HG02973 (cell line): ENCODE measurements at regions not wholly inside any gene's neighbourhood (a gene's known extent, or its start where the extent isn't known, plus 50 kb on each side); places are given as distances from the start of the nearest gene placed in this dataset.

ENCODE experiments used
- ATAC-seq: cut with Tn5 transposase; IDR thresholded peaks from one replicate; pipeline ENCODE4 v1.9.1; 2021; ENCODE audit warnings: moderate library complexity; ENCODE audit not compliant: unreplicated experiment

- no peak for ATAC-seq
These were observed 120.2 kb upstream of the TMEFF2 start for GRCh38 chr2:192314800-192315481.

GRCh38 chr2:192313773-192314172 lies 119.0 kb upstream of the TMEFF2 start:
- no peak for ATAC-seq

- ATAC-seq: no peak
These were observed 117.1 kb upstream of the TMEFF2 start for GRCh38 chr2:192311701-192312460.

- no peak for ATAC-seq
These were observed 112.8 kb upstream of the TMEFF2 start for GRCh38 chr2:192307530-192307929.

GRCh38 chr2:192298664-192299063 lies 103.9 kb upstream of the TMEFF2 start:
- no peak for ATAC-seq

- no peak for ATAC-seq
These were observed 97.7 kb upstream of the TMEFF2 start for GRCh38 chr2:192292478-192292877.

GRCh38 chr2:192288295-192288694 lies 93.6 kb upstream of the TMEFF2 start:
- no peak for ATAC-seq

GRCh38 chr2:192286093-192286701 lies 91.5 kb upstream of the TMEFF2 start:
- ATAC-seq: no peak

GRCh38 chr2:192283450-192283849 lies 88.7 kb upstream of the TMEFF2 start:
- no peak for ATAC-seq

GRCh38 chr2:192278701-192279100 lies 84.0 kb upstream of the TMEFF2 start:
- no peak for ATAC-seq

- ATAC-seq: no peak
These were observed 82.9 kb upstream of the TMEFF2 start for GRCh38 chr2:192277494-192278109.

- ATAC-seq: no peak
These were observed 80.9 kb upstream of the TMEFF2 start for GRCh38 chr2:192275632-192276031.

GRCh38 chr2:192267484-192267883 lies 72.8 kb upstream of the TMEFF2 start:
- ATAC-seq: no peak

- ATAC-seq: no peak
These were observed 71.0 kb upstream of the TMEFF2 start for GRCh38 chr2:192265751-192266150.

- ATAC-seq: no peak
These were observed 59.7 kb upstream of the TMEFF2 start for GRCh38 chr2:192254444-192254843.

- no peak for ATAC-seq
These were observed 59.0 kb upstream of the TMEFF2 start for GRCh38 chr2:192253692-192254091.

- no peak for ATAC-seq
These were observed 56.2 kb upstream of the TMEFF2 start for GRCh38 chr2:192250961-192251360.

GRCh38 chr2:192247456-192247855 lies 52.7 kb upstream of the TMEFF2 start:
- no peak for ATAC-seq

- ATAC-seq: no peak
These were observed 51.6 kb upstream of the TMEFF2 start for GRCh38 chr2:192246297-192246696.

GRCh38 chr2:192245329-192245728 lies 50.6 kb upstream of the TMEFF2 start:
- ATAC-seq: no peak
